Adrenal gland (tissue), 5 donors: ENCODE measurements at regions not wholly inside any gene's neighbourhood (a gene's known extent, or its start where the extent isn't known, plus 50 kb on each side); places are given as distances from the start of the nearest gene placed in this dataset.

Experiments used
- POLR2A ChIP-seq, 2 donors: fragments of 450-650 bp; IDR thresholded peaks; one replicate each; pipeline ENCODE4 v1.6.1; 2017; ENCODE audit warnings: antibody characterized with exemption in 2 of 2, mild to moderate bottlenecking in 2 of 2, moderate library complexity in 1 of 2
- TF ChIP-seq, protein P1 (sequence below), 6 experiments: fragments of 450-650 bp in 4 of 6; fragments of 200-600 bp in 2 of 6; sonication (generic) in 1 of 6; IDR thresholded peaks; 1 replicate in 5 of 6; 2 replicates in 1 of 6; pipeline versions ENCODE4 v1.5.1 to v1.8.0; 2016 to 2021; ENCODE audit warnings: antibody characterized with exemption in 6 of 6, mild to moderate bottlenecking in 2 of 6, moderate library complexity in 1 of 6
- donor health status: DM: no; HTN: no; CAD: no.

DNA sequence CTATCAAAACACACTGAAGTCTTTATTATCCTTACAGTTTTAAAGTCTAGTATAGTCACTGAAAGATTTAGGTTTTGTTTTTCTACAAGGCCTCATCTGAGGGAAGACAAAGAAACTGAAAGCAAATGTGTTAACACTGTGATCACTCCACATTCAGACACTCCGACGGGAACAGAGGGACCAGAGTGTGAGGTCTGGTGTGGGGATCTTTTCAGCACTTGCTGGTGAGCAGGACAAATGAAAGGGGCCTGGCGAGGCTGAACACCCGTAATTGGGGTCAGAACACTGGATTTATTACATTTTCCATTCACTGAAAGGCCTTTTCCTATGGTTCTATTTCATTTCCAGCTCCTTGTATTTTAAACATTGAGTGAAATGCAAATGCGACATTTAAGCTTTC is 910.5 kb downstream of the CDH11 start:
- TF ChIP-seq, protein P1, sequence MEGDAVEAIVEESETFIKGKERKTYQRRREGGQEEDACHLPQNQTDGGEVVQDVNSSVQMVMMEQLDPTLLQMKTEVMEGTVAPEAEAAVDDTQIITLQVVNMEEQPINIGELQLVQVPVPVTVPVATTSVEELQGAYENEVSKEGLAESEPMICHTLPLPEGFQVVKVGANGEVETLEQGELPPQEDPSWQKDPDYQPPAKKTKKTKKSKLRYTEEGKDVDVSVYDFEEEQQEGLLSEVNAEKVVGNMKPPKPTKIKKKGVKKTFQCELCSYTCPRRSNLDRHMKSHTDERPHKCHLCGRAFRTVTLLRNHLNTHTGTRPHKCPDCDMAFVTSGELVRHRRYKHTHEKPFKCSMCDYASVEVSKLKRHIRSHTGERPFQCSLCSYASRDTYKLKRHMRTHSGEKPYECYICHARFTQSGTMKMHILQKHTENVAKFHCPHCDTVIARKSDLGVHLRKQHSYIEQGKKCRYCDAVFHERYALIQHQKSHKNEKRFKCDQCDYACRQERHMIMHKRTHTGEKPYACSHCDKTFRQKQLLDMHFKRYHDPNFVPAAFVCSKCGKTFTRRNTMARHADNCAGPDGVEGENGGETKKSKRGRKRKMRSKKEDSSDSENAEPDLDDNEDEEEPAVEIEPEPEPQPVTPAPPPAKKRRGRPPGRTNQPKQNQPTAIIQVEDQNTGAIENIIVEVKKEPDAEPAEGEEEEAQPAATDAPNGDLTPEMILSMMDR (IDR thresholded peaks at IDR 0.05), result no peak
- no peak for TF ChIP-seq POLR2A (IDR thresholded peaks at IDR 0.05)
